H9 (cell line): ENCODE measurements at regions not wholly inside any gene's neighbourhood (a gene's known extent, or its start where the extent isn't known, plus 50 kb on each side); places are given as distances from the start of the nearest gene placed in this dataset.

Source experiments
- DNase-seq: peaks from one replicate; pipeline ENCODE4 v3.0.0-alpha.2; 2017
- H2AFZ ChIP-seq: one replicate; pipeline ENCODE4 v1.6.1; 2013; ENCODE audit warnings: mild to moderate bottlenecking, low read length, control low read depth, moderate library complexity
- H2AK5ac ChIP-seq: 2 replicates; pipeline ENCODE4 v1.6.1; 2013; ENCODE audit warnings: low read length, control low read depth, mixed read lengths; ENCODE audit not compliant: insufficient read length
- H2BK120ac ChIP-seq: one replicate; pipeline ENCODE4 v1.6.1; 2013; ENCODE audit warnings: low read depth, mild to moderate bottlenecking, low read length, control low read depth, inconsistent platforms; ENCODE audit not compliant: poor library complexity, severe bottlenecking
- H2BK12ac ChIP-seq: 2 replicates; pipeline ENCODE4 v1.6.1; 2013; ENCODE audit warnings: low read length, control low read depth, mixed read lengths, low read depth; ENCODE audit not compliant: insufficient read length
- H2BK15ac ChIP-seq: 2 replicates; pipeline ENCODE4 v1.6.1; 2013; ENCODE audit warnings: low read depth, low read length, control low read depth
- H2BK20ac ChIP-seq: one replicate; pipeline ENCODE4 v1.6.1; 2013; ENCODE audit warnings: low read depth, mild to moderate bottlenecking, low read length, control low read depth, inconsistent platforms; ENCODE audit not compliant: poor library complexity, severe bottlenecking
- H2BK5ac ChIP-seq: 2 replicates; pipeline ENCODE4 v1.6.1; 2013; ENCODE audit warnings: low read length, control low read depth, mixed read lengths; ENCODE audit not compliant: insufficient read length
- H3K14ac ChIP-seq: 2 replicates; pipeline ENCODE4 v1.6.1; 2013; ENCODE audit warnings: low read length, control low read depth; ENCODE audit not compliant: insufficient read depth
- H3K18ac ChIP-seq: 2 replicates; pipeline ENCODE4 v1.6.1; 2013; ENCODE audit warnings: low read depth, mild to moderate bottlenecking, mixed read lengths, low read length, control low read depth; ENCODE audit not compliant: insufficient read length
- H3K23ac ChIP-seq: 2 replicates; pipeline ENCODE4 v1.6.1; 2013; ENCODE audit warnings: low read length, control low read depth, mixed read lengths, low read depth; ENCODE audit not compliant: insufficient read length
- H3K23me2 ChIP-seq: 2 replicates; pipeline ENCODE4 v1.6.1; 2013; ENCODE audit warnings: low read depth, mild to moderate bottlenecking, mixed read lengths, low read length, control low read depth; ENCODE audit not compliant: insufficient read length, poor library complexity, severe bottlenecking
- H3K27ac ChIP-seq: 2 replicates; pipeline ENCODE4 v1.5.1; 2013; ENCODE audit warnings: low read length, control low read depth, mixed read lengths, low read depth; ENCODE audit not compliant: insufficient read length
- H3K27me3 ChIP-seq: 2 replicates; pipeline ENCODE4 v1.6.1; 2013; ENCODE audit warnings: low read length, control low read depth, inconsistent platforms; ENCODE audit not compliant: insufficient read depth
- H3K4ac ChIP-seq: 2 replicates; pipeline ENCODE4 v1.6.1; 2013; ENCODE audit warnings: low read depth, mild to moderate bottlenecking, control low read depth, inconsistent platforms, low read length, moderate library complexity
- H3K4me1 ChIP-seq: 2 replicates; pipeline ENCODE4 v1.6.1; 2013; ENCODE audit warnings: low read length, control low read depth, inconsistent platforms; ENCODE audit not compliant: insufficient read depth
- H3K4me2 ChIP-seq: 2 replicates; pipeline ENCODE4 v1.6.1; 2013; ENCODE audit warnings: low read length, control low read depth, mixed read lengths; ENCODE audit not compliant: insufficient read length, insufficient read depth
- H3K56ac ChIP-seq: 2 replicates; pipeline ENCODE4 v1.6.1; 2013; ENCODE audit warnings: low read depth, mild to moderate bottlenecking, mixed read lengths, low read length, control low read depth; ENCODE audit not compliant: insufficient read length
- H3K79me1 ChIP-seq: 2 replicates; pipeline ENCODE4 v1.6.1; 2013; ENCODE audit warnings: low read depth, mild to moderate bottlenecking, moderate library complexity, low read length, control low read depth, inconsistent platforms; ENCODE audit not compliant: insufficient read depth, poor library complexity, severe bottlenecking
- H3K79me2 ChIP-seq: 2 replicates; pipeline ENCODE4 v1.6.1; 2013; ENCODE audit warnings: low read length, control low read depth, inconsistent platforms; ENCODE audit not compliant: insufficient read depth
- H3K9ac ChIP-seq: 2 replicates; pipeline ENCODE4 v1.6.1; 2013; ENCODE audit warnings: low read length, control low read depth, mixed read lengths; ENCODE audit not compliant: insufficient read length; ENCODE audit errors: extremely low read depth
- H3K9me3 ChIP-seq: one replicate; pipeline ENCODE4 v1.6.1; 2013; ENCODE audit warnings: low read depth, low read length, inconsistent platforms; ENCODE audit not compliant: control insufficient read depth
- H3T11ph ChIP-seq: one replicate; pipeline ENCODE4 v1.6.1; 2013; ENCODE audit warnings: mild to moderate bottlenecking, low read length, control low read depth, inconsistent platforms
- H4K20me1 ChIP-seq: one replicate; pipeline ENCODE4 v1.6.1; 2013; ENCODE audit not compliant: control insufficient read depth, insufficient read length, insufficient read depth
- H4K5ac ChIP-seq: 2 replicates; pipeline ENCODE4 v1.6.1; 2013; ENCODE audit warnings: low read depth, mild to moderate bottlenecking, mixed read lengths, low read length, control low read depth; ENCODE audit not compliant: insufficient read length
- H4K8ac ChIP-seq: replicated peaks from 2 replicates; pipeline ENCODE4 v1.6.1; 2013; ENCODE audit warnings: low read length, control low read depth, mixed read lengths, low read depth; ENCODE audit not compliant: insufficient read length
- H4K91ac ChIP-seq: 2 replicates; pipeline ENCODE4 v1.6.1; 2013; ENCODE audit warnings: low read depth, mild to moderate bottlenecking, moderate library complexity, mixed read lengths, low read length, control low read depth; ENCODE audit not compliant: insufficient read length
- H3K27ac Mint-ChIP-seq, 3 experiments: 2 replicates in 2 of 3; 3 replicates in 1 of 3; pipeline ENCODE4 v1.8.0; 2020 to 2021; ENCODE audit warnings: mixed read lengths in 3 of 3, mild to moderate bottlenecking in 1 of 3, moderate library complexity in 1 of 3
- H3K27me3 Mint-ChIP-seq: 2 replicates; pipeline ENCODE4 v1.8.0; 2021; ENCODE audit warnings: low read depth, mild to moderate bottlenecking, moderate library complexity, mixed read lengths
- H3K36me3 Mint-ChIP-seq, 3 experiments: 2 replicates in 2 of 3; 3 replicates in 1 of 3; pipeline ENCODE4 v1.8.0; 2020 to 2021; ENCODE audit warnings: low read depth in 3 of 3, mixed read lengths in 3 of 3; ENCODE audit not compliant: insufficient read depth in 1 of 3
- H3K4me1 Mint-ChIP-seq, 2 experiments: 2 replicates each; pipeline ENCODE4 v1.8.0; 2020; ENCODE audit warnings: mixed read lengths in 2 of 2
- H3K4me3 Mint-ChIP-seq, 2 experiments: 2 replicates in 1 of 2; 3 replicates in 1 of 2; pipeline ENCODE4 v1.8.0; 2020 to 2021; ENCODE audit warnings: mild to moderate bottlenecking in 2 of 2, mixed read lengths in 2 of 2, moderate library complexity in 1 of 2
- H3K9me3 Mint-ChIP-seq, 2 experiments: 2 replicates in 1 of 2; 3 replicates in 1 of 2; pipeline ENCODE4 v1.8.0; 2020; ENCODE audit warnings: mild to moderate bottlenecking in 2 of 2, mixed read lengths in 2 of 2, moderate library complexity in 1 of 2
- WGBS: extraction: QIAGEN DNeasy Blood & Tissue Kit; methylation state at CpG from one replicate; pipeline ENCODE4 v1.1.7; 2013; ENCODE audit warnings: missing lambda C conversion rate, low lambda C conversion rate, mixed read lengths; ENCODE audit not compliant: insufficient read length; ENCODE audit errors: extremely low coverage; 5-methylcytosine and 5-hydroxymethylcytosine counted together
- TF ChIP-seq, protein P1 (sequence below): fragments of 200-600 bp; sonication (generic); conservative IDR thresholded peaks from 3 replicates; pipeline ENCODE4 v1.8.0; 2021; ENCODE audit warnings: antibody characterized with exemption, mild to moderate bottlenecking

DNA sequence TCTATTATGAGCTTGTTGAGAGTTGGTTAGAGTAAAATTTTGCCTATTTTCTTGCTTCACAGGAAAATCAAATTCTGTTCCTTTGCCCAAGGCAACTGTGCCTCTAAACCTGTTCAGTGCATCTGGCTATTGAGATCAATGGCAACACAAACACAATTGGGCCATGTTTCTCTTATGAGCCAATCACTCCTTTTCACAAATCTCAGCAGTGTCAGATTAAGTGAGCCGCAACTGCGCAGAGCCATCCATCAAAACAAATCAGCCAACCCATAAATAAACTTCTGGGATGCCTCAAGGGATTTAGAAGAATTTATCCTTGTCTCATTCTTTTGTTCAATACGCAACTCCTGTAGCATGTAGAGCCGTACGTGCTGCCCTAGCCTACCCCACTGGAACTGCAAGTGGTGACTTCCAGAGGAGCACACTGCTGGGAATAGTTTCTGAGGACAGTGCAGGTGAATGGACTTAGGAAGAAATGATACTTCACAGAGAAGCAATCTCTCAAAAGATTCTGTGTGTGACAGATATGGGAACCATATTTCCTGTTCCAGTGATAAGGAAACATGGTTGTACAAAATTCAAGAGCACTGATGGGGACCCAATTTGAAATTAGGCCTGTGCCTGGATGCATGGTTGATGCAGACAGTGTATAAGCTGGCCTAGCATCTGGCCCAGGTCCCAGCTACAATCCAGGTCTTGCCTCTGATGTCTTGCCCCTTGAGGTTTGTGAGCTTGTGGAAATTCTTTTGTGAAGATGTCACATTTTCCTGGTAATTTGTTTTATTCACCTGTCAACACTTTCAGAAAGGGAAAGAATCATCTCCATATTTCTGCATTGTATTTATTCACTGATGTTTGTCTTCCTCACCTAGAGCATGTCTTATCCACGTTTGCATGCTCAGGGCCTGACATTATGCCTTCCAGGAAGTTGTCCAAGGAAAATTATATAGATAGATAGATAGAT, 166.2 kb downstream of the URB2 start:
- no peak overlapping the region for H3K14ac ChIP-seq
- no peaks in the 10 kb centered on the region for H4K20me1 ChIP-seq
- DNase-seq, result no peak
- H2BK120ac ChIP-seq, result no peak overlapping the region
- peaks cover 10% of the 10 kb centered on the region for H3K9me3 ChIP-seq
- H3K56ac ChIP-seq, result no peak overlapping the region
- H3K27me3 Mint-ChIP-seq, result peaks cover 2% of the 10 kb centered on the region; the same call in 1 of the 2 replicates
- no peak overlapping the region for H3K9ac ChIP-seq
- H3K18ac ChIP-seq, result no peak overlapping the region
- H3K79me2 ChIP-seq, result no peaks in the 10 kb centered on the region
- no peak overlapping the region for H3K27ac ChIP-seq
- H3K9me3 Mint-ChIP-seq, result peaks cover 9 to 21% of the 10 kb centered on the region in 2 experiments
- H3K79me1 ChIP-seq, result no peaks in the 10 kb centered on the region
- peaks cover 8 to 10% (median 8%) of the 10 kb centered on the region in 3 experiments; a peak in 5 of 7 replicates for H3K36me3 Mint-ChIP-seq
- H3K4ac ChIP-seq, result no peak overlapping the region
- TF ChIP-seq, protein P1, sequence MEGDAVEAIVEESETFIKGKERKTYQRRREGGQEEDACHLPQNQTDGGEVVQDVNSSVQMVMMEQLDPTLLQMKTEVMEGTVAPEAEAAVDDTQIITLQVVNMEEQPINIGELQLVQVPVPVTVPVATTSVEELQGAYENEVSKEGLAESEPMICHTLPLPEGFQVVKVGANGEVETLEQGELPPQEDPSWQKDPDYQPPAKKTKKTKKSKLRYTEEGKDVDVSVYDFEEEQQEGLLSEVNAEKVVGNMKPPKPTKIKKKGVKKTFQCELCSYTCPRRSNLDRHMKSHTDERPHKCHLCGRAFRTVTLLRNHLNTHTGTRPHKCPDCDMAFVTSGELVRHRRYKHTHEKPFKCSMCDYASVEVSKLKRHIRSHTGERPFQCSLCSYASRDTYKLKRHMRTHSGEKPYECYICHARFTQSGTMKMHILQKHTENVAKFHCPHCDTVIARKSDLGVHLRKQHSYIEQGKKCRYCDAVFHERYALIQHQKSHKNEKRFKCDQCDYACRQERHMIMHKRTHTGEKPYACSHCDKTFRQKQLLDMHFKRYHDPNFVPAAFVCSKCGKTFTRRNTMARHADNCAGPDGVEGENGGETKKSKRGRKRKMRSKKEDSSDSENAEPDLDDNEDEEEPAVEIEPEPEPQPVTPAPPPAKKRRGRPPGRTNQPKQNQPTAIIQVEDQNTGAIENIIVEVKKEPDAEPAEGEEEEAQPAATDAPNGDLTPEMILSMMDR, result no peak
- H3K23ac ChIP-seq, result no peak overlapping the region
- peak overlapping the region in 1 of 3 experiments; percentile 49; a peak in 1 of 7 replicates for H3K27ac Mint-ChIP-seq
- H4K8ac ChIP-seq, result no peak overlapping the region
- H3K4me2 ChIP-seq, result no peak overlapping the region
- H4K5ac ChIP-seq, result no peak overlapping the region
- no peaks in the 10 kb centered on the region for H3K4me1 ChIP-seq
- H3T11ph ChIP-seq, result no peak overlapping the region
- H2AFZ ChIP-seq, result no peak overlapping the region
- no peak overlapping the region for H2BK12ac ChIP-seq
- no peak overlapping the region for H4K91ac ChIP-seq
- no peaks in the 10 kb centered on the region for H3K4me1 Mint-ChIP-seq
- H2AK5ac ChIP-seq, result no peak overlapping the region
- H2BK15ac ChIP-seq, result no peak overlapping the region
- H3K27me3 ChIP-seq, result no peaks in the 10 kb centered on the region
- H2BK5ac ChIP-seq, result no peak overlapping the region
- whole genome bisulfite sequencing, result no CpG with 5 or more reads among the region's 6 CpGs
- no peak overlapping the region for H2BK20ac ChIP-seq
- no peaks in the 10 kb centered on the region for H3K23me2 ChIP-seq
- H3K4me3 Mint-ChIP-seq, result no peak overlapping the region
